ENCODE measurements at regions not wholly inside any gene's neighbourhood (a gene's known extent, or its start where the extent isn't known, plus 50 kb on each side); places are given as distances from the start of the nearest gene placed in this dataset.

DNA sequence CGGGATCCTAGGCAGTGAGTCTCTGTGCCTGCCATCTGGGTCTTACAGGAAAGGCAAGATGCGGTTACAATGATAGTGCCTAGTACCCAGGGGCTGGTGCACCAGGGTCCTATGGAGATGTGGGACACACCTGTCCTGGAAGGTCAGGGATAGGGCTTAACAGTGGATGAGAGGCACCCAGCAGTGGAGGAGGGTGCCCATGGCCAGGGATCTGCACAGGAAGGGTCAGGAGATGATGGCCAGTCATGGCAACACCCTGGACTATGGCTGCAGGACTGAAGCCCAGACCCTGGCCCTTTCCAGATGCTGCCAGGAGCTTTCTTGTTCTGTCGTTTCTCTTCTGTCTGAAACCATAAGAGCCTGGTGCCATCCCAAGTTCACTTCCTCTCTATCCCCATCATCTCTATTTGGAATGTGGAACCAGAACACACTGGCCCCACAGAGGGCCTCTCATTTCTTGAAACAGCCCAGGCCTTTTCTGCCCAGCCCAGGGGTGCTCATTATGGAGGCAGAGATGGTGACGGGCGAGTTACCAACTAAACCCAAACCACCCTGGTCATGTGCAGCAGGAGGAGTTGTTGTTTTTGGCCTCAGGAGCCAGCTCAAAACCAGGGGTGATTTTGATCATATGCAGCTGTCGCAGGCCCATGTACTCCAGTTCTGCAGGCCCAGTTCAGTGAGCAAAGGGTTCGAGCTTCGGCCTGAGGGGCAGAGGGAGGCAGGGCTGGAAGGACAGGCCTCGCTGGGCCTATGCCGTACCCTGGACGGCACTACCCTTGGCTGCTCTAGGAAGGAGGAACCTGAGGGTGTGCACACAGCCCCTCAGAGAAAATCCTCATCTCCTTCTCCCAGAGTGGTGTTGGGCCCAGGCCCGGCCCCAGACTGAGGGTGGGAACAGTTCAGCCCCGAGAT, 52.6 kb upstream of the GDF10 start:
- no peak for TF ChIP-seq TAF1 (IDR thresholded peaks at IDR 0.05; ENCODE audit: low read depth)
- TF ChIP-seq, protein P1, sequence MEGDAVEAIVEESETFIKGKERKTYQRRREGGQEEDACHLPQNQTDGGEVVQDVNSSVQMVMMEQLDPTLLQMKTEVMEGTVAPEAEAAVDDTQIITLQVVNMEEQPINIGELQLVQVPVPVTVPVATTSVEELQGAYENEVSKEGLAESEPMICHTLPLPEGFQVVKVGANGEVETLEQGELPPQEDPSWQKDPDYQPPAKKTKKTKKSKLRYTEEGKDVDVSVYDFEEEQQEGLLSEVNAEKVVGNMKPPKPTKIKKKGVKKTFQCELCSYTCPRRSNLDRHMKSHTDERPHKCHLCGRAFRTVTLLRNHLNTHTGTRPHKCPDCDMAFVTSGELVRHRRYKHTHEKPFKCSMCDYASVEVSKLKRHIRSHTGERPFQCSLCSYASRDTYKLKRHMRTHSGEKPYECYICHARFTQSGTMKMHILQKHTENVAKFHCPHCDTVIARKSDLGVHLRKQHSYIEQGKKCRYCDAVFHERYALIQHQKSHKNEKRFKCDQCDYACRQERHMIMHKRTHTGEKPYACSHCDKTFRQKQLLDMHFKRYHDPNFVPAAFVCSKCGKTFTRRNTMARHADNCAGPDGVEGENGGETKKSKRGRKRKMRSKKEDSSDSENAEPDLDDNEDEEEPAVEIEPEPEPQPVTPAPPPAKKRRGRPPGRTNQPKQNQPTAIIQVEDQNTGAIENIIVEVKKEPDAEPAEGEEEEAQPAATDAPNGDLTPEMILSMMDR (IDR thresholded peaks at IDR 0.05; ENCODE audit: poor library complexity, severe bottlenecking) = no peak
- TF ChIP-seq EZH2 (IDR thresholded peaks at IDR 0.05; ENCODE audit: borderline replicate concordance, insufficient read depth, low read length, poor library complexity, severe bottlenecking) = no peak
- TF ChIP-seq, protein P2, sequence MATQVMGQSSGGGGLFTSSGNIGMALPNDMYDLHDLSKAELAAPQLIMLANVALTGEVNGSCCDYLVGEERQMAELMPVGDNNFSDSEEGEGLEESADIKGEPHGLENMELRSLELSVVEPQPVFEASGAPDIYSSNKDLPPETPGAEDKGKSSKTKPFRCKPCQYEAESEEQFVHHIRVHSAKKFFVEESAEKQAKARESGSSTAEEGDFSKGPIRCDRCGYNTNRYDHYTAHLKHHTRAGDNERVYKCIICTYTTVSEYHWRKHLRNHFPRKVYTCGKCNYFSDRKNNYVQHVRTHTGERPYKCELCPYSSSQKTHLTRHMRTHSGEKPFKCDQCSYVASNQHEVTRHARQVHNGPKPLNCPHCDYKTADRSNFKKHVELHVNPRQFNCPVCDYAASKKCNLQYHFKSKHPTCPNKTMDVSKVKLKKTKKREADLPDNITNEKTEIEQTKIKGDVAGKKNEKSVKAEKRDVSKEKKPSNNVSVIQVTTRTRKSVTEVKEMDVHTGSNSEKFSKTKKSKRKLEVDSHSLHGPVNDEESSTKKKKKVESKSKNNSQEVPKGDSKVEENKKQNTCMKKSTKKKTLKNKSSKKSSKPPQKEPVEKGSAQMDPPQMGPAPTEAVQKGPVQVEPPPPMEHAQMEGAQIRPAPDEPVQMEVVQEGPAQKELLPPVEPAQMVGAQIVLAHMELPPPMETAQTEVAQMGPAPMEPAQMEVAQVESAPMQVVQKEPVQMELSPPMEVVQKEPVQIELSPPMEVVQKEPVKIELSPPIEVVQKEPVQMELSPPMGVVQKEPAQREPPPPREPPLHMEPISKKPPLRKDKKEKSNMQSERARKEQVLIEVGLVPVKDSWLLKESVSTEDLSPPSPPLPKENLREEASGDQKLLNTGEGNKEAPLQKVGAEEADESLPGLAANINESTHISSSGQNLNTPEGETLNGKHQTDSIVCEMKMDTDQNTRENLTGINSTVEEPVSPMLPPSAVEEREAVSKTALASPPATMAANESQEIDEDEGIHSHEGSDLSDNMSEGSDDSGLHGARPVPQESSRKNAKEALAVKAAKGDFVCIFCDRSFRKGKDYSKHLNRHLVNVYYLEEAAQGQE (IDR thresholded peaks at IDR 0.05; ENCODE audit: borderline replicate concordance) = no peak
- no peak for TF ChIP-seq POLR2AphosphoS5 (IDR thresholded peaks at IDR 0.05)
- TF ChIP-seq RAD21 (conservative IDR thresholded peaks at IDR 0.05) = no peak
- no peak for TF ChIP-seq EP300 (conservative IDR thresholded peaks at IDR 0.05; ENCODE audit: poor library complexity, severe bottlenecking)
- TF ChIP-seq MXI1 (conservative IDR thresholded peaks at IDR 0.05; ENCODE audit: poor library complexity, severe bottlenecking) = no peak

Measured in neural cell (in vitro differentiated cells).